ENCODE measurements at regions not wholly inside any gene's neighbourhood (a gene's known extent, or its start where the extent isn't known, plus 50 kb on each side); places are given as distances from the start of the nearest gene placed in this dataset.

GRCh38 chr3:147736226-147736625 lies 327.1 kb downstream of the ZIC1 start:
- intact Hi-C loops (cut with DNase I; ENCODE audit: low total_unique reads) = no loop called here
- no peak overlapping the region for H3K27ac ChIP-seq

GRCh38 chr3:147737376-147737775 lies 328.2 kb downstream of the ZIC1 start:
- H3K27ac ChIP-seq = no peak overlapping the region
- no peaks in the 10 kb centered on the region for H3K36me3 ChIP-seq
- no peak for TF ChIP-seq POLR2A (IDR thresholded peaks at IDR 0.05)
- TF ChIP-seq POLR2AphosphoS5 (IDR thresholded peaks at IDR 0.05) = no peak
- TF ChIP-seq, protein P1, sequence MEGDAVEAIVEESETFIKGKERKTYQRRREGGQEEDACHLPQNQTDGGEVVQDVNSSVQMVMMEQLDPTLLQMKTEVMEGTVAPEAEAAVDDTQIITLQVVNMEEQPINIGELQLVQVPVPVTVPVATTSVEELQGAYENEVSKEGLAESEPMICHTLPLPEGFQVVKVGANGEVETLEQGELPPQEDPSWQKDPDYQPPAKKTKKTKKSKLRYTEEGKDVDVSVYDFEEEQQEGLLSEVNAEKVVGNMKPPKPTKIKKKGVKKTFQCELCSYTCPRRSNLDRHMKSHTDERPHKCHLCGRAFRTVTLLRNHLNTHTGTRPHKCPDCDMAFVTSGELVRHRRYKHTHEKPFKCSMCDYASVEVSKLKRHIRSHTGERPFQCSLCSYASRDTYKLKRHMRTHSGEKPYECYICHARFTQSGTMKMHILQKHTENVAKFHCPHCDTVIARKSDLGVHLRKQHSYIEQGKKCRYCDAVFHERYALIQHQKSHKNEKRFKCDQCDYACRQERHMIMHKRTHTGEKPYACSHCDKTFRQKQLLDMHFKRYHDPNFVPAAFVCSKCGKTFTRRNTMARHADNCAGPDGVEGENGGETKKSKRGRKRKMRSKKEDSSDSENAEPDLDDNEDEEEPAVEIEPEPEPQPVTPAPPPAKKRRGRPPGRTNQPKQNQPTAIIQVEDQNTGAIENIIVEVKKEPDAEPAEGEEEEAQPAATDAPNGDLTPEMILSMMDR (IDR thresholded peaks at IDR 0.05) = no peak
- H3K4me1 ChIP-seq = no peaks in the 10 kb centered on the region
- no peaks in the 10 kb centered on the region for H3K9me3 ChIP-seq
- intact Hi-C loops (cut with DNase I; ENCODE audit: low total_unique reads) = no loop called here
- no peaks in the 10 kb centered on the region for H3K27me3 ChIP-seq
- DNase-seq (ENCODE audit: low spot score in 2 of 2) = no peak
- H3K4me3 ChIP-seq = no peak overlapping the region

More at GRCh38 chr3:147736226-147736625, 327.1 kb downstream of the ZIC1 start:
- no peak overlapping the region for H3K4me3 ChIP-seq
- no peak for TF ChIP-seq POLR2AphosphoS5 (IDR thresholded peaks at IDR 0.05)
- no peaks in the 10 kb centered on the region for H3K9me3 ChIP-seq
- no peaks in the 10 kb centered on the region for H3K4me1 ChIP-seq
- no peaks in the 10 kb centered on the region for H3K27me3 ChIP-seq
- no peaks in the 10 kb centered on the region for H3K36me3 ChIP-seq
- DNase-seq (ENCODE audit: low spot score in 2 of 2) = no peak

DNA sequence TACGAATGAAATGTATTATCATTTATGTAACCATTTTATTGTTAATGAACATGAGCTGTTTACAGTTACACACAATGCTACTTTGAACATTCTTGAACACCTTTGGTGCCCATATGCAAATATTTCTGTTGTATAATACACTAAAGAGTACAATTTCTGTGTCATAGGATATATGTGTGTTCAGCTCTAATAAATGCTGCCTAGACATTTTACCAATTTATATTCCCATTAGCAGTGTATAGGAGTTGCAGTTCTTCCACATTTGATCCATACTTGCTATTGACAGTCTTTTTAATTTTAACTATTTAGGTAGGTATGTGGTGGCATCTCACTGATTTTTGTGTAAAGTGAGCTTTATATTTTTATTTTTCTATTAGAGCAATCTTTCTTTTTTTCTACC lies 331.8 kb downstream of the ZIC1 start:
- H3K27me3 ChIP-seq = no peaks in the 10 kb centered on the region
- no peaks in the 10 kb centered on the region for H3K9me3 ChIP-seq
- no peak for DNase-seq (ENCODE audit: low spot score in 2 of 2)
- H3K27ac ChIP-seq = no peak overlapping the region
- H3K36me3 ChIP-seq = no peaks in the 10 kb centered on the region
- TF ChIP-seq, protein P1 (IDR thresholded peaks at IDR 0.05) = no peak
- TF ChIP-seq POLR2AphosphoS5 (IDR thresholded peaks at IDR 0.05) (no peak), POLR2A (IDR thresholded peaks at IDR 0.05) (no peak)
- no peaks in the 10 kb centered on the region for H3K4me1 ChIP-seq
- intact Hi-C loops (cut with DNase I; ENCODE audit: low total_unique reads) = no loop called here
- H3K4me3 ChIP-seq = no peak overlapping the region

GRCh38 chr3:147744967-147745366 lies 335.8 kb downstream of the ZIC1 start:
- DNase-seq (ENCODE audit: low spot score in 2 of 2) = no peak
- TF ChIP-seq POLR2AphosphoS5 (IDR thresholded peaks at IDR 0.05) (no peak), POLR2A (IDR thresholded peaks at IDR 0.05) (no peak)
- TF ChIP-seq, protein P1 (IDR thresholded peaks at IDR 0.05) = no peak
- no peaks in the 10 kb centered on the region for H3K9me3 ChIP-seq

DNA sequence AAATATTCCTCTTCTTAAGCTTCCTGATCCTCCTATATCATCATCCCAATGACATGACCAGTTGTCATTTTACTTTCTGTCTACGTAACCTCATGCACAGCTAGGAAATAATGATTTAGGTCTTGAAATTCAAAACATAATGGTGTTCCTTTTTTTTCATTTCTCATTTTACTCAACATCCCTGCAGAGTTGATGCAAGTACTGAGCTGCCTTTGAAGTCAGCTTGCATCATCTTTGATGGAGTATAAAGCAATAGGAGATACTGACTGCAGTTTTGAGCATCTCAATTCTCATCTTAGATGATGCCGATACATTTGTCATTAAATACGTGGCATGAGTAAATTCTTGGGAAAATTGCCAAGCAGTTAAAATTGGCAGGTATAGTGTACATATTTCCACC lies 346.1 kb downstream of the ZIC1 start:
- intact Hi-C loops (cut with DNase I; ENCODE audit: low total_unique reads) = no loop called here
- TF ChIP-seq POLR2A (IDR thresholded peaks at IDR 0.05) = no peak

More at GRCh38 chr3:147744967-147745366, 335.8 kb downstream of the ZIC1 start:
- intact Hi-C loops (cut with DNase I; ENCODE audit: low total_unique reads) = no loop called here
- H3K27me3 ChIP-seq = no peaks in the 10 kb centered on the region
- no peaks in the 10 kb centered on the region for H3K36me3 ChIP-seq
- no peak overlapping the region for H3K27ac ChIP-seq
- no peak overlapping the region for H3K4me3 ChIP-seq
- H3K4me1 ChIP-seq = no peaks in the 10 kb centered on the region

GRCh38 chr3:147756476-147756875 lies 347.3 kb downstream of the ZIC1 start:
- no peaks in the 10 kb centered on the region for H3K27me3 ChIP-seq
- no peaks in the 10 kb centered on the region for H3K9me3 ChIP-seq
- H3K4me3 ChIP-seq = no peak overlapping the region
- no peak overlapping the region for H3K27ac ChIP-seq
- intact Hi-C loops (cut with DNase I; ENCODE audit: low total_unique reads) = no loop called here
- no peaks in the 10 kb centered on the region for H3K4me1 ChIP-seq
- TF ChIP-seq POLR2A (IDR thresholded peaks at IDR 0.05) = no peak
- TF ChIP-seq, protein P1 (IDR thresholded peaks at IDR 0.05) = no peak
- no peak for TF ChIP-seq POLR2AphosphoS5 (IDR thresholded peaks at IDR 0.05)
- DNase-seq (ENCODE audit: low spot score in 2 of 2) = no peak
- no peaks in the 10 kb centered on the region for H3K36me3 ChIP-seq

More for the DNA sequence above, 346.1 kb downstream of the ZIC1 start:
- Histone ChIP-seq H3K27ac (no peak overlapping the region), H3K4me1 (no peaks in the 10 kb centered on the region), H3K27me3 (no peaks in the 10 kb centered on the region), H3K4me3 (no peak overlapping the region), H3K9me3 (no peaks in the 10 kb centered on the region), H3K36me3 (no peaks in the 10 kb centered on the region)
- DNase-seq (ENCODE audit: low spot score in 2 of 2) = no peak

Measured in breast epithelium (tissue), 4 donors.